Neuronal stem cell (in vitro differentiated cells): ENCODE measurements at regions not wholly inside any gene's neighbourhood (a gene's known extent, or its start where the extent isn't known, plus 50 kb on each side); places are given as distances from the start of the nearest gene placed in this dataset.
A peak's percentile ranks its signal among the peaks of the same experiment; 100 is the strongest.

Experiments used
- DNase-seq: peaks from one replicate; pipeline ENCODE4 v3.0.0-alpha.2; 2013; ENCODE audit warnings: low spot score
- H2AFZ ChIP-seq: one replicate; pipeline ENCODE4 v1.6.1; 2013; ENCODE audit warnings: mild to moderate bottlenecking, low read length, inconsistent platforms
- H2AK5ac ChIP-seq: 2 replicates; pipeline ENCODE4 v1.6.1; 2013; ENCODE audit warnings: low read depth, mild to moderate bottlenecking, inconsistent platforms, low read length, moderate library complexity, mixed read lengths
- H2BK120ac ChIP-seq: 2 replicates; pipeline ENCODE4 v1.6.1; 2013; ENCODE audit warnings: low read depth, mild to moderate bottlenecking, inconsistent platforms, low read length, moderate library complexity, mixed read lengths
- H2BK12ac ChIP-seq: one replicate; pipeline ENCODE4 v1.6.1; 2013; ENCODE audit warnings: low read length, inconsistent platforms
- H2BK15ac ChIP-seq: 2 replicates; pipeline ENCODE4 v1.6.1; 2013; ENCODE audit warnings: mild to moderate bottlenecking, low read length, inconsistent platforms, mixed read lengths
- H2BK5ac ChIP-seq: one replicate; pipeline ENCODE4 v1.6.1; 2013; ENCODE audit warnings: inconsistent platforms, mild to moderate bottlenecking, low read length, moderate library complexity
- H3K14ac ChIP-seq: one replicate; pipeline ENCODE4 v1.6.1; 2013; ENCODE audit warnings: low read length, inconsistent platforms
- H3K18ac ChIP-seq: 2 replicates; pipeline ENCODE4 v1.6.1; 2013; ENCODE audit warnings: low read length, inconsistent platforms
- H3K23ac ChIP-seq: 2 replicates; pipeline ENCODE4 v1.6.1; 2013; ENCODE audit warnings: low read depth, mild to moderate bottlenecking, mixed read lengths, low read length, inconsistent platforms; ENCODE audit not compliant: poor library complexity
- H3K27ac ChIP-seq: replicated peaks from 3 replicates; pipeline ENCODE4 v1.5.1; 2013; ENCODE audit warnings: low read length, inconsistent platforms
- H3K27me3 ChIP-seq, 3 experiments: 2 replicates each; pipeline ENCODE4 v1.6.1; 2013; ENCODE audit warnings: low read length in 3 of 3, mild to moderate bottlenecking in 2 of 3, inconsistent platforms in 1 of 3, low read depth in 1 of 3, mixed read lengths in 1 of 3, moderate library complexity in 1 of 3; ENCODE audit not compliant: control insufficient read depth in 3 of 3, insufficient read depth in 3 of 3
- H3K36me3 ChIP-seq, 2 donors: replicated peaks in 1 of 2; 2 replicates each; pipeline ENCODE4 v1.6.1; 2013; ENCODE audit warnings: low read length in 2 of 2; ENCODE audit not compliant: control insufficient read depth in 2 of 2, insufficient read depth in 2 of 2
- H3K4ac ChIP-seq: 2 replicates; pipeline ENCODE4 v1.6.1; 2013; ENCODE audit warnings: inconsistent platforms, mild to moderate bottlenecking, low read length, moderate library complexity
- H3K4me1 ChIP-seq, 2 donors: 1 replicate in 1 of 2; 2 replicates in 1 of 2; pipeline ENCODE4 v1.6.1; 2013; ENCODE audit warnings: low read length in 2 of 2, low read depth in 1 of 2; ENCODE audit not compliant: control insufficient read depth in 2 of 2, insufficient read depth in 1 of 2
- H3K4me2 ChIP-seq: one replicate; pipeline ENCODE4 v1.6.1; 2013; ENCODE audit warnings: mild to moderate bottlenecking, low read length, inconsistent platforms; ENCODE audit not compliant: insufficient read depth, poor library complexity, severe bottlenecking
- H3K4me3 ChIP-seq, 2 donors: 2 replicates each; pipeline ENCODE4 v1.5.1; 2013; ENCODE audit warnings: low read length in 2 of 2, mild to moderate bottlenecking in 2 of 2, inconsistent platforms in 1 of 2, moderate library complexity in 1 of 2
- H3K79me1 ChIP-seq: one replicate; pipeline ENCODE4 v1.6.1; 2013; ENCODE audit warnings: low read depth, mild to moderate bottlenecking, inconsistent platforms, low read length, moderate library complexity
- H3K9ac ChIP-seq: one replicate; pipeline ENCODE4 v1.6.1; 2013; ENCODE audit warnings: mild to moderate bottlenecking, low read depth, low read length, inconsistent platforms; ENCODE audit not compliant: poor library complexity
- H3K9me3 ChIP-seq, 2 donors: replicated peaks in 1 of 2; 2 replicates each; pipeline versions ENCODE3 to v1.6.1; 2013; ENCODE audit warnings: low read length in 2 of 2, mild to moderate bottlenecking in 2 of 2, inconsistent platforms in 1 of 2, low read depth in 1 of 2, mixed read lengths in 1 of 2, moderate library complexity in 1 of 2; ENCODE audit not compliant: control insufficient read depth in 2 of 2, insufficient read depth in 1 of 2
- H4K8ac ChIP-seq: one replicate; pipeline ENCODE4 v1.6.1; 2013; ENCODE audit warnings: low read depth, mild to moderate bottlenecking, inconsistent platforms, low read length, moderate library complexity
- H4K91ac ChIP-seq: one replicate; pipeline ENCODE4 v1.6.1; 2013; ENCODE audit warnings: low read length, low read depth, mild to moderate bottlenecking, inconsistent platforms; ENCODE audit not compliant: poor library complexity
- WGBS, 2 donors: extraction: QIAGEN DNeasy Blood & Tissue Kit; methylation state at CpG; one replicate each; pipeline ENCODE4 v1.1.7; 2013; ENCODE audit warnings: missing lambda C conversion rate in 2 of 2, mixed read lengths in 1 of 2; ENCODE audit not compliant: insufficient read length in 2 of 2, insufficient replicate concordance in 1 of 2; ENCODE audit errors: extremely low coverage in 2 of 2; 5-methylcytosine and 5-hydroxymethylcytosine counted together

DNA sequence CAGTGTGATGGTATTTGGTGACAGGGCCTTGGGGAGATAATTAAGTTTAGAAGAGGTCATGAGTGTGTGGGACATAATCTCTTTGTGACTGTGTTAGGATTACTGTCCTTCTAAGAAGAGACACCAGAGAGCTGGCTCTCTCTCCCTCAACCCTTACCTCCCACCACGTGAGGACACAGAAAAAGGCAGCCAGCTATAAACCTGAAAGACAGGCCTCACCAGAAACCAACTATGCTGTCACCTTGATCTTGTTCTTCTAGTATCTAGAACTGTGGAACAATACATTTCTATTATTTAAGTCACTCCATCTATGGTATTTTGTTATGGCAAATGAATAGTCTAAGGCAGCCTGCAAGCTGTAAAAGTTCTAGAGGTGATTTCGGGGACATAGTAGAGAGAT, 203.7 kb downstream of the OTOR start:
- no peak overlapping the region for H3K4me2 ChIP-seq
- H3K27me3 ChIP-seq: peaks cover 0 to 29% (median 0%) of the 10 kb centered on the region in 3 experiments
- no peak overlapping the region for H3K23ac ChIP-seq
- peaks cover 0 to 3% of the 10 kb centered on the region in 2 donors for H3K4me1 ChIP-seq
- no peaks in the 10 kb centered on the region for H3K79me1 ChIP-seq
- no peak overlapping the region for H2BK12ac ChIP-seq
- no peaks in the 10 kb centered on the region for H3K36me3 ChIP-seq
- no peak overlapping the region for H2AK5ac ChIP-seq
- H4K91ac ChIP-seq: no peak overlapping the region
- H2BK5ac ChIP-seq: no peak overlapping the region
- peaks cover 0 to 7% of the 10 kb centered on the region in 2 donors for H3K9me3 ChIP-seq
- no peak overlapping the region for H2AFZ ChIP-seq
- no peak overlapping the region for H3K4ac ChIP-seq
- no peak overlapping the region for H3K4me3 ChIP-seq
- DNase-seq: no peak
- H2BK15ac ChIP-seq: no peak overlapping the region
- no CpG with 5 or more reads among the region's 2 CpGs for WGBS, 2 donors
- no peak overlapping the region for H3K27ac ChIP-seq
- H3K9ac ChIP-seq: no peak overlapping the region
- H2BK120ac ChIP-seq: no peak overlapping the region
- H3K18ac ChIP-seq: no peak overlapping the region
- H3K14ac ChIP-seq: no peak overlapping the region
- H4K8ac ChIP-seq: no peak overlapping the region

DNA sequence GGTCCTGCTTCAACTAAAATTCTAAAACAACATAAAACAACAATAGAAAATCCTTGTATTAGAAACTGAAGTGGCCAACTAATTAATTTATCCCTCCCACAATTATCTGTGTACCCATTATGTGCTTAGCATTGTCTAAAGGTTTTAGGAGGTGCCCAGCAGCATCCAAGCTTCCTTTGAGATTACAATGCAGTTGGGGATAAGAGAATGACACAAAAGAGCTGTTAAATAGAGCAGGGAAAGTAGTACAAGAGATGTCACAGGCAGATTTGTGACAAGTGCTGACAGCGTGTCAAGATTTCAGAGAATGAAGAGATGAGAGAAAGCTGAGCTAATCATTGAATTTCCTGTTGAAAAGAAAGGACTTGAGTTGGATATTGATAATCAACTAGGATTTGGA, 204.8 kb downstream of the OTOR start:
- Histone ChIP-seq H3K18ac (no peak overlapping the region), H4K91ac (no peak overlapping the region), H3K23ac (no peak overlapping the region), H2BK12ac (no peak overlapping the region), H3K4me1 (peaks cover 0 to 3% of the 10 kb centered on the region in 2 donors), H2BK15ac (no peak overlapping the region), H3K79me1 (no peaks in the 10 kb centered on the region), H2BK5ac (no peak overlapping the region), H3K9ac (no peak overlapping the region), H3K9me3 (peaks cover 0 to 7% of the 10 kb centered on the region in 2 donors), H2AFZ (no peak overlapping the region), H3K27me3 (peaks cover 0 to 27% (median 0%) of the 10 kb centered on the region in 3 experiments), H2AK5ac (no peak overlapping the region), H3K36me3 (no peaks in the 10 kb centered on the region), H3K4me2 (no peak overlapping the region), H3K4me3 (no peak overlapping the region), H4K8ac (no peak overlapping the region), H3K14ac (no peak overlapping the region), H2BK120ac (no peak overlapping the region), H3K27ac (no peak overlapping the region), H3K4ac (no peak overlapping the region)
- peak; percentile 39 for DNase-seq
- WGBS, 2 donors: no CpG with 5 or more reads among the region's 1 CpG

DNA sequence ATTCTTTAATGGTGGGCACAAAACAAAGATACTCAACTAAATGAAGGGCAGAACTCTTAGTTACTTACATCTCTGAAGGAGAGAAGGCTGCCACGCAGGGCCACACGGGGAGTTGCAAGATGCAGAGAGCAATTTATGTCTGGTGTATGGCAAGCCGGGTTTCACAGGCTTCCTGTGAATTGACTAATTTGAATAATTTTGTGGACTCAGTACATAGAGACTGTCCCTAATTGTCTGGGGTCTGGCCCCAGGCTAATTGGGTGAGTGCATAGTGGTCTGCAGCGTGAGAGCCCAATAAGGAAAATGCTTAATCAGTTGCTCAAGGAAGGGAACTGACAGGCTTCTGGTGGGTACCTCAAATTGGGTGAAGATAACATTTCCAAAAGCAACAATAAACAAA, 205.7 kb downstream of the OTOR start:
- no peaks in the 10 kb centered on the region for H3K36me3 ChIP-seq
- no peak overlapping the region for H2AK5ac ChIP-seq
- H4K91ac ChIP-seq: no peak overlapping the region
- H2BK120ac ChIP-seq: no peak overlapping the region
- no peak overlapping the region for H3K18ac ChIP-seq
- no peak overlapping the region for H3K4ac ChIP-seq
- H2BK12ac ChIP-seq: no peak overlapping the region
- H2AFZ ChIP-seq: no peak overlapping the region
- H3K4me2 ChIP-seq: no peak overlapping the region
- H3K9ac ChIP-seq: no peak overlapping the region
- H3K27ac ChIP-seq: no peak overlapping the region
- no peak overlapping the region for H2BK5ac ChIP-seq
- no peak overlapping the region for H3K23ac ChIP-seq
- H4K8ac ChIP-seq: no peak overlapping the region
- H3K14ac ChIP-seq: no peak overlapping the region
- no peak for DNase-seq
- no peak overlapping the region for H2BK15ac ChIP-seq
- H3K4me1 ChIP-seq: peaks cover 0 to 3% of the 10 kb centered on the region in 2 donors
- WGBS, 2 donors: no CpG with 5 or more reads among the region's 4 CpGs
- H3K27me3 ChIP-seq: peaks cover 0 to 21% (median 0%) of the 10 kb centered on the region in 3 experiments
- H3K79me1 ChIP-seq: no peaks in the 10 kb centered on the region
- H3K9me3 ChIP-seq: peaks cover 0 to 7% of the 10 kb centered on the region in 2 donors
- no peak overlapping the region for H3K4me3 ChIP-seq

DNA sequence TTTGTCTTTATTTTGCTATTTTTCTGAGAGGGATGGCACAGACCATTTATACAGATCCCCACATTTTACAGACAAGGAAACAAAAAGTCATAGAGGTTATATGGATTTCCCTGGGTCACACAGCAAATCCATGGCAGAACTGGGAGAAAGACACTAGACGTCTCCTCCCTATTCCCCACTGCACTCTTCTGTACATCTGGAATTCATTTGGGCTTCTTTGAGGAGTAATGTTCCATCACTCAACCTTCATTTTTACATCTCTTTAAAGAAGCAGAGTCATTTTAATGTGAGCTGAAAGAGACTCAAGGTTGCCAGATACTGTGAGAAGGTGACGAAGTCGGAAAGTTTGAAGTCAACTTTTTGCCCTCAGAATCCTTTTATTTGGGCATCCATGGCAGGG, 207.3 kb downstream of the OTOR start:
- peaks cover 0 to 3% of the 10 kb centered on the region in 2 donors for H3K4me1 ChIP-seq
- H3K9ac ChIP-seq: no peak overlapping the region

More for the DNA sequence above, 207.3 kb downstream of the OTOR start:
- no peak for DNase-seq
- H3K4me2 ChIP-seq: no peak overlapping the region
- no peak overlapping the region for H2BK5ac ChIP-seq
- no peak overlapping the region for H4K91ac ChIP-seq
- H3K9me3 ChIP-seq: no peaks in the 10 kb centered on the region
- H3K14ac ChIP-seq: no peak overlapping the region
- no CpG with 5 or more reads among the region's 3 CpGs for WGBS, 2 donors
- H2BK12ac ChIP-seq: no peak overlapping the region
- H2AK5ac ChIP-seq: no peak overlapping the region
- no peaks in the 10 kb centered on the region for H3K36me3 ChIP-seq
- no peak overlapping the region for H3K27ac ChIP-seq
- H4K8ac ChIP-seq: no peak overlapping the region
- H2BK15ac ChIP-seq: no peak overlapping the region
- H2AFZ ChIP-seq: no peak overlapping the region
- no peak overlapping the region for H3K4ac ChIP-seq
- H3K27me3 ChIP-seq: peaks cover 0 to 14% (median 0%) of the 10 kb centered on the region in 3 experiments
- no peak overlapping the region for H3K4me3 ChIP-seq
- H2BK120ac ChIP-seq: no peak overlapping the region
- no peak overlapping the region for H3K23ac ChIP-seq
- H3K79me1 ChIP-seq: no peaks in the 10 kb centered on the region
- no peak overlapping the region for H3K18ac ChIP-seq
